T-helper 9 cell (primary cell): ENCODE measurements at regions not wholly inside any gene's neighbourhood (a gene's known extent, or its start where the extent isn't known, plus 50 kb on each side); places are given as distances from the start of the nearest gene placed in this dataset.
"Not testable (repeated sequence)": the region's sequence is repeated elsewhere in the genome, so short reads cannot be mapped to it uniquely, and the experiment has no call there.

Experiments
- DNase-seq: peaks from one replicate; pipeline ENCODE4 v3.0.0-alpha.2; 2020

DNA sequence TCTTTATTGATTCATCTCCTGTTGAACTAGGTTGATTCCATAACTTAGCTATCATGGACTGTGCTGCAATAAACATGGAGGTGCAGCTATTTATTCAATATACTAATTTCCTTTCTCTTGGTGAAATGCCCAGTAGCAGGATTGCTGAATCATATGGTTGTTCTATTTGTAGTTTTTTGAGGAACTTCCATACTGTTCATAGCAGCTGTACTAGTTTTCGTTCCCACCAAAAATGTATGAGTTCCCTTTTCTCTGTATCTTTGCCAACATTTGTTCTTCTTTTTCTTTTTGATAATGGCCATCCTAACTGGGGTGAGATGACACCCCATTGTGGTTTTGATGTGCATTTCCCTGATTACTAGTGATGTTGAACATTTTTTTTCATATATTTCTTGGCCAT, 87.2 kb upstream of the NAV2 start:
- no peak for DNase-seq

GRCh38 chr11:19617696-19618523, 94.7 kb upstream of the NAV2 start:
- DNase-seq = no peak

DNA sequence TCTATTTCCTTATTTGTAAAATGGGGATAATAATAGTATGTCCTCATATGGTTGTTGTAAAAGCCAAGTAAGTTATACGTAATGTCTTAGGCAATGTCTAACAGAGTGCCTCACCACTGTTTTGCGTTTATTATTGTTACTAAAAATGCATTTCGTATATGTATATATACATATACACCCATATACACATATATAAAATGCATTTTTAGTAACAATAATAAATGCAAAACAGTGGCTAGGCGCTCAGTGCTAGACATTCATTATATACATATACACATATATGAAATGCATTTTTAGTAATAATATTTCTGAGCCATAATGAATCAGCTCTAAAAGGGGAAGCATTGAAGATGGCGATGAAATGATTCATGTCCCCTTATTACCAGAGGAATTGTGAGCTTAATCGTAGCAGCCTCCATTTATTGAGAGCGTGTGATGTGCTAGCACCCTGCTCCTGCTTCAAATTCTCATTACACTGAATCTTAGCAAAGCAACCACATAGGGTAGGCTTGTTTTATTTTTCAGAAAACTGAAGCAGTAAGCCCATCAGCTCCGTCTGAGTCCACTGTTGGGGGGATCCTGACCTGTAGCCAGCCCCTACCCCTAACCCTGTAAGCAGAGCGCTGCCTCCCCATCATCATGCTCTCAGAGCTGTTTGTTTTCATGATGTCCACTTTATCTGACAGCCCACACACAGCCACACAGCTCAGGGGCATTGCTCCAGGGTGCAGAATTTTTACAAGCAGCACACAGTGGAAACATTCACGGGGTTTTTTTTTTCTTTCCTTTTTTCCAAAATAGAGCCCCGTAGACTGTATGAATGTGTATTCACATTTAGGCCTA, 97.1 kb upstream of the NAV2 start:
- DNase-seq = no peak

DNA sequence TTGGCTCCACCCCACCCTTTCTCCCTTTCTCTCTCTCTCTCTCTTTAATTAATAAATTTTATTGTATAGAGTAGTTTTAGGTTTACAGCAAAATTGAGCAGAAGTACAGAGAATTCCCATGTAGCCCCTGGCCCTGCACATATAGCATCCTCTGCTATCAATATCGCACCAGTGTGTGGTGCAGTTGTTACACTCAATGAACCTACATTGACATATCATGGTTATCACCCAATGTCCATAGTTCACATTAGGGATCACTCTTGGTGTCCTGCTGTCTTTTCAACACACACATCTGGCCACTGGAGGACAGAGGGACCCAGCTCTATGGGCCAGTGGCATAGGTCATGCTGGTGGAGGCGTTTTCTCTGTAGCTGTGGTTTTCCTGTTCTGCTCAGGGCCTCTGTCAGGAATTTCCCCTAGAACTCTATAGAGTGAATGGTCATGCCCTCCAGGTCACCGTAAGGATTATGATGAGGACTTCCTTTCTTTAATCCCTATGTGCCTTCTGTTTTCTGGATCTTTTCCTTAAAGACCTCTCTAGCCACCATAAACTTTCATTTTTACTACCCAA, 98.2 kb upstream of the NAV2 start:
- no peak for DNase-seq

GRCh38 chr11:19612025-19612424, 100.6 kb upstream of the NAV2 start:
- not testable (repeated sequence) for DNase-seq

GRCh38 chr11:19607656-19608360, 104.8 kb upstream of the NAV2 start:
- DNase-seq = no peak

GRCh38 chr11:19606856-19607655, 105.6 kb upstream of the NAV2 start:
- no peak for DNase-seq

DNA sequence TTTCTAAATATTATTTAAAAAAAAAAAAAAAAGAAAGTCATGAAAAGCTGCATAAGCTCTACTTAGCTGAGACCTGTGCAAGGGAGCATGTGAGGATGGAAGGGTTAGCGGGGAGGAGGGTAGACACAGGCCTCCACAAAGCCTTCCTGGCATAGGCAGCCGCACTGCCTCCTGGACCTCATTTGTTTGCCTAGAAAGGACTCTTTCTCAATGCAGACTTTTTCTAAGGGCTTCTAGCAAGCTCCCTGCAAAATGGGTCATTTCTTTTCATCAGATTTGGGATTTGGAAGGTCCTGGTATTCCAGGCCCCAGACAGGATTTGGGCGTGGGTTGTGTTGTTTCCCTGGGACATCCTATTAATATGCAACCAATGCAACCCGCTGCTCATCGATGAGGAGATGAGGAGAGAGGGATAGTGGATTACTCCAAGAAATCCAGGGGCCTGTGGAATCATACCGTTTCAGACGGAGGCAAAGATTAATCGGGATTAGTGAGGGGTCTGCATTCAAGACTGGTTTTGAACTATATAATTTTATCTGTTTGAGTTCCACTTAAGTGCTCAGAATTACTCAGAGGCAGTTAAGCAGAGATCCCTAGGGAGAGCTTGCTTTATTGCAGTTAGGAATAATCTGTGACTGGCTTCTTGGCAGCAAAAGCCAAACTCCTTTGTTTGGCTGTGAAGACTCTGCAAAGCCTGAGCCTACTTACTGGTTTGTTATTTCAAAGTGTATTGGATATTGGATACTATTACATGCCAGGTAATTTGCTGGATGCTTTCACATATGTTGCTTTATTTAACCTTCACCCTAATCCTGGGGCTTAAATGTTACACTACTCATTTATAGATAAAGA, 106.9 kb upstream of the NAV2 start:
- DNase-seq = no peak

DNA sequence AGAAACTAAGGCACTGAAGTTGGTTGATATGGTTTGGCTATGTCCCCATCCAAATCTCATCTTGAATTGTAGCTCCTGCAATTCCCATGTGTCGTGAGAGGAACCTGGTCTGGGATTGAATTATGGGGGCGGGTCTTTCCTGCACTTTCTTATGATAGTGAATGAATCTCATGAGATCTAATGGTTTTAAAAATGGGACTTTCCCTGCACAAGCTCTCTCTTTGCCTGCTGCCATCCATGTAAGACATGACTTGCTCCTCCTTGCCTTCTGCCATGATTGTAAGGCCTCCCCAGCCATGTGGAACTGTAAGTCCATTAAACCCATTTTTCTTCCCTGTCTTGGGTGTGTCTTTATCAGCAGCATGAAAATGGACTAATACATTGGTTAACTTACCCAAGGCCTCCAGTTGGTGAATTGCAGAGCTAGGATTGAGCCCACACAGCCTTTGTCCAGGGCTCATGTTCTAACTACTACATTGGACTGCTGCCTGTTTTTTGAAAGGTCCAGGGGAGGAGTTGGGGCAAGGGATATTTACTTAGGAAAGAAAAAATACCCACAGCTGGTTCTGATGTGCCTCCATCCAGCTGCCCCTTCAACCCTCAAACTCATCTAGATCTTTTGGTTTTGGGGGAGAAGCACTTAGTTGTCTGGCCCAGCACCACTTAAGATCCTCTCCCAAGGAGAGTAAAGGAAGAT, 107.8 kb upstream of the NAV2 start:
- no peak for DNase-seq

- DNase-seq = no peak
Measured at GRCh38 chr11:19603771-19604170, 108.9 kb upstream of the NAV2 start.

- no peak for DNase-seq
Measured at GRCh38 chr11:19602891-19603290, 109.7 kb upstream of the NAV2 start.

- no peak for DNase-seq
Measured at GRCh38 chr11:19602406-19602805, 110.2 kb upstream of the NAV2 start.

- no peak for DNase-seq
Measured at GRCh38 chr11:19601235-19601634, 111.4 kb upstream of the NAV2 start.

- DNase-seq = no peak
Measured at GRCh38 chr11:19599681-19600080, 113.0 kb upstream of the NAV2 start.

DNA sequence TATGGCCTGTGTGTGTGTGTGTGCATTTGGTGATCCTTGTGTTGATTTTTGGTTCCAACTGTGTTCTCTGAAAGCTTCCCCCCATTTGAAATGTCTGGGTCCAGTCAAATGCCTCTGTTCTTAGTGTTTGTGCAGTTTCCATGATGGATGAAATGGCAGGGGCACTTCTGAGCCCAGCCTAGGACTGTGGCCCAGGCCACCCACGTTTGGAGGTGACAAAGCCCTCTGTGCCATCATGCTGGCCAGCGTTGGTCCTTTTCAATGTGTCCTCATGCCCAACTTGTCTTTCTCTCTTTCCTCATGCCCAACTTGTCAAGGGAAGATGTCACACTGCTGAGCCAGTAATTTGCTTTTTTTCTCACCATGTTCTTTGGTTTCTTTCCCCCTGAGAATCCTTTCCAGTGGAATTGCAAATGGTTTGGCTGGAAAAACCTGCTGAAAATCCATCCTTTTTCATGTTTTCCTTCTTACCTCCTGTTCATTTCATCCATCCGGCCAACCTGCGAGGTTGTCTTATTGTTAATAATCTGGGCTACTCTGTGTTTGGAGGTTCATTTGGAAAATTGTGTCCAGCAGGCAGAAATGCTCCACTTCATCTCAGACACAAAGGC, 113.7 kb upstream of the NAV2 start:
- DNase-seq = no peak

GRCh38 chr11:19598456-19598855, 114.2 kb upstream of the NAV2 start:
- no peak for DNase-seq

GRCh38 chr11:19597876-19598275, 114.8 kb upstream of the NAV2 start:
- no peak for DNase-seq

DNA sequence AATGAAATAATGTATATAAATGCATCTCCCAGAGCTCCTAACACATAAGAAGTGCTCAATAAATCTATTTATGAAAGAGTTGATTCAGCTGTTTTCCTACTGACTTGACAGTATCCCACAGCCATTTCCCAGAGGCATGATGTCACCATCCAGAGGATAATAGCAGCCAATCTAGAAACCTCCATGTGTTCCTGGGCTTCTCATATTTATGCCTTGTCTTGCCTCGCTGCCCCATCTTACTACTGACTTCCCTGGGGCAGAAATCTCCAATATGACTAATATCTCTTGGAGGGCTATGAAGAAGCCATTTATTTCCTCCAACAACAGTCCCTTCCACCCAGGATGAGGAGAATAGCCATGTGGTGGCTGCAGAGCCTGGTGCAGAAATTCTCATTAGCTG, 115.4 kb upstream of the NAV2 start:
- no peak for DNase-seq

GRCh38 chr11:19595840-19596751, 116.5 kb upstream of the NAV2 start:
- DNase-seq = no peak
